Activated CD8-positive, alpha-beta T cell treated with anti-CD3 and anti-CD28 coated beads, Interleukin-2, amount 10 ng/mL, durations not matched to agents 7 days and 5 days (primary cell): ENCODE measurements at regions not wholly inside any gene's neighbourhood (a gene's known extent, or its start where the extent isn't known, plus 50 kb on each side); places are given as distances from the start of the nearest gene placed in this dataset.
"Not testable (repeated sequence)": the region's sequence is repeated elsewhere in the genome, so short reads cannot be mapped to it uniquely, and the experiment has no call there.

ENCODE experiments used
- ATAC-seq: fragments of 150-1000 bp; cut with Tn5 transposase; one replicate; pipeline ENCODE4 v1.10.0; 2021; ENCODE audit warnings: moderate library complexity
- CTCF ChIA-PET: fragments of 350-600 bp; sonication (Branson Sonifier 250); formaldehyde crosslinking; loops from one replicate; lab custom pipeline; 2021; ENCODE audit warnings: antibody characterized with exemption; lab: Charles Lee
- POLR2A ChIA-PET: fragments of 350-600 bp; sonication (Branson Sonifier 250); formaldehyde crosslinking; loops from one replicate; lab custom pipeline; 2021; ENCODE audit warnings: antibody characterized with exemption; lab: Charles Lee
- DNase-seq: peaks from one replicate; pipeline ENCODE4 v3.0.0-alpha.2; 2020
- H3K27ac Mint-ChIP-seq: one replicate; pipeline ENCODE4 v1.8.0; 2021; ENCODE audit warnings: mild to moderate bottlenecking, mixed read lengths
- H3K27me3 Mint-ChIP-seq: one replicate; pipeline ENCODE4 v1.8.0; 2021; ENCODE audit warnings: low read depth, mixed read lengths
- H3K36me3 Mint-ChIP-seq: one replicate; pipeline ENCODE4 v1.8.0; 2021; ENCODE audit warnings: low read depth, mixed read lengths
- H3K4me1 Mint-ChIP-seq: one replicate; pipeline ENCODE4 v1.8.0; 2021; ENCODE audit warnings: low read depth, mixed read lengths
- H3K4me3 Mint-ChIP-seq: one replicate; pipeline ENCODE4 v1.8.0; 2021; ENCODE audit warnings: mild to moderate bottlenecking, mixed read lengths
- H3K9me3 Mint-ChIP-seq: one replicate; pipeline ENCODE4 v1.8.0; 2022; ENCODE audit warnings: mixed read lengths; ENCODE audit not compliant: insufficient read depth

DNA sequence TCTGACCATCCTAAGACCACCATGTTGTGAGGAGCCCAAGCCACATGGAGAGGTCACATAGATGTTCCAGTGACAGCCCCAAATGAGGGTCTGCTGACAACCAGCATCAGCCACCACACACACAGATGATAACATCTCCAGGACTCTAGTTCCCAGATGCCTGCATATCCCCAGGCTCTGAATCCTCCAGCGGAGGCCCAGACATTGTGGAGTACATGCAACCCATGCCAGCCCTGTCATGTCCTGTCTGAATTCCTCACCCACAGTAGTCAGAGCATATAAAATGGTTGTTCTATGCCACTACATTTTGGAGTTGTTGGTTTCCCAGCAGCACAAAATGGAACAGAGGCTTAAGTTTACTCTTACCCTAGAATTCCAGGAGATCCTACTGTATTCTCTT is 122.0 kb upstream of the SLC35G4 start:
- H3K9me3 Mint-ChIP-seq, result no peaks in the 10 kb centered on the region
- CTCF ChIA-PET, result no interaction called here
- H3K27me3 Mint-ChIP-seq, result no peaks in the 10 kb centered on the region
- no peak overlapping the region for H3K4me3 Mint-ChIP-seq
- H3K27ac Mint-ChIP-seq, result no peak overlapping the region
- H3K4me1 Mint-ChIP-seq, result no peaks in the 10 kb centered on the region
- no peaks in the 10 kb centered on the region for H3K36me3 Mint-ChIP-seq
- ATAC-seq (no peak), DNase-seq (no peak)
- POLR2A ChIA-PET, result no interaction called here

DNA sequence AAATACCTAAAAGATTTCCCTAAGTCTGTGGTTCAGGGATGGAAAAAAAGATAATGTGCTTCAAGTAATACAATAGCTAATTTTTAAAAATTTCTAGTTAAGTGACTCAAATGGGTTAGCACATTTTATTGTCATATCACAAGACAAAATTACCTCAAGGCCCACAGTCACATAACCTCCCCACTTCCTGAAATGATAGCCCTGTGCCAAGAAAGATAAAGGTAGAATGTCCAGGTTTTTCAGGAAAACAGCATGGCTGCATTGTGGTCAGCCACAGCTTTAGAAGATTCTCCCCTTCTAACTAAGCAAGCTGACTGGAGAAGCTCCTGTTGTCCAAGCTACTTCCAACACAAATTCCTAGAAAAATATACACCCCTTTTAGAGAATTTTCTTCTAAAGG is 127.1 kb upstream of the SLC35G4 start:
- DNase-seq (no peak), ATAC-seq (no peak)
- ChIA-PET POLR2A (no interaction called here), CTCF (no interaction called here)
- no peaks in the 10 kb centered on the region for H3K27me3 Mint-ChIP-seq
- no peak overlapping the region for H3K27ac Mint-ChIP-seq
- H3K36me3 Mint-ChIP-seq, result no peaks in the 10 kb centered on the region
- H3K4me3 Mint-ChIP-seq, result no peak overlapping the region
- no peaks in the 10 kb centered on the region for H3K4me1 Mint-ChIP-seq
- no peaks in the 10 kb centered on the region for H3K9me3 Mint-ChIP-seq

GRCh38 chr18:11480692-11481091 is 128.7 kb upstream of the SLC35G4 start:
- no peaks in the 10 kb centered on the region for H3K4me1 Mint-ChIP-seq
- H3K36me3 Mint-ChIP-seq, result no peaks in the 10 kb centered on the region
- ATAC-seq (no peak), DNase-seq (no peak)
- CTCF ChIA-PET, result no interaction called here
- H3K27ac Mint-ChIP-seq, result no peak overlapping the region
- H3K27me3 Mint-ChIP-seq, result no peaks in the 10 kb centered on the region
- H3K9me3 Mint-ChIP-seq, result no peaks in the 10 kb centered on the region
- H3K4me3 Mint-ChIP-seq, result no peak overlapping the region
- POLR2A ChIA-PET, result no interaction called here

DNA sequence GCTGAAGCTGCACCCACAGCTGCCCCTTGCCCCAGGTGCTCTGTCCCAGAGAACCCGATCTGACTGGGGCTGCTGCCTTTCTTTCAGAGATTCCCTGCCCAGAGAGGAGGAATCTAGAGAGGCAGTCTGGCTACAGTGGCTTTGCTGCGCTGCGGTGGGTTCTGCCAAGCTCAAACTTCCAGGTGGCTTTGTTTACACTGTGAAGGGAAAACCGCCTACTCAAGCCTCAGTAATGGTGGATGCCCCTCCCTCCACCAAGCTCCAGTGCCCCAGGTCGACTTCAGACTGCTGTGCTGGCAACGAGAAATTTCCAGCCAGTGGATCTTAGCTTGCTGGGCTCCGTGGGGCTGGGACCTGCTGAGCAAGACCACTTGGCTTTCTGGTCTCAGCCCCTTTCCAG is 130.4 kb upstream of the SLC35G4 start:
- H3K27me3 Mint-ChIP-seq, H3K27ac Mint-ChIP-seq, POLR2A ChIA-PET, H3K9me3 Mint-ChIP-seq, H3K4me1 Mint-ChIP-seq, CTCF ChIA-PET, ATAC-seq, DNase-seq, H3K36me3 Mint-ChIP-seq, H3K4me3 Mint-ChIP-seq: not testable (repeated sequence)

DNA sequence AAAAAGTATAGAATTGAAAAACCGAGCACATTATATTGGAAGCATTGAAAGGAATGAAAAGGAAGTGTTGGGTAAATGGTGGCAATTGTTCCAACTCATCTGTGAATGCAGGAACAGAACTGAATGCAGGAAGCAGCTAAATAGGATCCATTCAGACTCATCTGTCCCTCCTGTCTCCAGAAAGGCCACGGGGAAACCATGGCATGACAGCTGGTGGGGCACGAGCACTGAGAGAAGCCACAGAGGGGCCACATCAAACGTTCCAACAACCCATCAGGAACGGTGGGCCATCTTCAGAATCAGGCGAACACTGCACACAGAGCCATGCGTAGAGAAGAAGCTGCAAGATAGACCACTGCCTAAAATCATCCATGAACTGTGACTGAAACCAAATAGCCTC is 138.5 kb upstream of the SLC35G4 start:
- Mint-ChIP-seq H3K9me3 (no peaks in the 10 kb centered on the region), H3K27me3 (no peaks in the 10 kb centered on the region), H3K27ac (no peak overlapping the region), H3K4me1 (no peaks in the 10 kb centered on the region), H3K4me3 (no peak overlapping the region), H3K36me3 (no peaks in the 10 kb centered on the region)
- ATAC-seq (no peak), DNase-seq (no peak)
- CTCF ChIA-PET, result no interaction called here
- POLR2A ChIA-PET, result no interaction called here

GRCh38 chr18:11468617-11469016 is 140.8 kb upstream of the SLC35G4 start:
- DNase-seq (no peak), ATAC-seq (no peak)
- H3K4me3 Mint-ChIP-seq, result no peak overlapping the region
- no peaks in the 10 kb centered on the region for H3K9me3 Mint-ChIP-seq
- CTCF ChIA-PET, result no interaction called here
- no peaks in the 10 kb centered on the region for H3K27me3 Mint-ChIP-seq
- H3K27ac Mint-ChIP-seq, result no peak overlapping the region
- POLR2A ChIA-PET, result no interaction called here
- no peaks in the 10 kb centered on the region for H3K36me3 Mint-ChIP-seq
- H3K4me1 Mint-ChIP-seq, result no peaks in the 10 kb centered on the region

DNA sequence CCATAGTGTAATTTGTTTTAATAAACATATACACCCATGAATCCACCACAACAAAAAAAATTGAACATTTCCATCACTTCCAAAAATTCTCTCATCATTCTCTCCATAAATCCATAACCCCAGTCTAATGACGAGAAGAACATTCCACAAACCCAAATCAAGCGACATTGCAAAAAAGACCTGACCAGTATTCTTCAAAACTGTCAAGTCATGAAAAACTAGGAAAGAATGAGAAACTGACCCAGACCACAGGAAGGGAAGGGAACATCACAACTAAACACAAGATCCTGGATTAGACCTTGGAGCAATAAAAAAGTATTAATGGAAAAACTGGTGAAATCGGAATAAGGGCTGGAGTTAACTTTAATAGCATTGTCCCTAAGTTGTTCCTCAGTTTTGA is 141.3 kb upstream of the SLC35G4 start:
- Mint-ChIP-seq H3K27me3 (no peaks in the 10 kb centered on the region), H3K36me3 (no peaks in the 10 kb centered on the region)
- POLR2A ChIA-PET, result no interaction called here

DNA sequence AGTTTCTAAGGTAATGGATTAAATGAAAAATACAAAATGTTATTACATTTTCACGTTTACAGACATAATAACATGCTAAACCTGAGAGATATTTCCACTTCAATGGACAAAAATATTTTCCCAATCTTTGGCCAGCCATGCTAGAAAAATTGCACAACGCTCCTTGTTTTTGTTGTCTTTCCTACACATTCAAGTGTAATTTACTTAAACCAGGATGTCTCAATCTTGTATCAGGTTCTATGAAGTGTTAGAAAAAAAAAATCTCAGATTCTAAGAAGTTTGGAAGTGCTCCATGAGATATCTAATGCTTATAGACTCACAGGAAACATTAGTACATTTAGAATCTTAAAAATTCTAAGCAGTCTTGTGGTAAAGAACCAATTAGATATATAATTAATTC is 141.8 kb upstream of the SLC35G4 start:
- no peak for ATAC-seq
- Mint-ChIP-seq H3K27me3 (no peaks in the 10 kb centered on the region), H3K9me3 (no peaks in the 10 kb centered on the region), H3K27ac (no peak overlapping the region), H3K36me3 (no peaks in the 10 kb centered on the region), H3K4me1 (no peaks in the 10 kb centered on the region), H3K4me3 (no peak overlapping the region)
- POLR2A ChIA-PET, result no interaction called here
- DNase-seq, result no peak
- CTCF ChIA-PET, result no interaction called here

More for the DNA sequence above, 141.3 kb upstream of the SLC35G4 start:
- no peak for DNase-seq
- Mint-ChIP-seq H3K4me3 (no peak overlapping the region), H3K27ac (no peak overlapping the region), H3K9me3 (no peaks in the 10 kb centered on the region), H3K4me1 (no peaks in the 10 kb centered on the region)
- ATAC-seq, result no peak
- CTCF ChIA-PET, result no interaction called here

DNA sequence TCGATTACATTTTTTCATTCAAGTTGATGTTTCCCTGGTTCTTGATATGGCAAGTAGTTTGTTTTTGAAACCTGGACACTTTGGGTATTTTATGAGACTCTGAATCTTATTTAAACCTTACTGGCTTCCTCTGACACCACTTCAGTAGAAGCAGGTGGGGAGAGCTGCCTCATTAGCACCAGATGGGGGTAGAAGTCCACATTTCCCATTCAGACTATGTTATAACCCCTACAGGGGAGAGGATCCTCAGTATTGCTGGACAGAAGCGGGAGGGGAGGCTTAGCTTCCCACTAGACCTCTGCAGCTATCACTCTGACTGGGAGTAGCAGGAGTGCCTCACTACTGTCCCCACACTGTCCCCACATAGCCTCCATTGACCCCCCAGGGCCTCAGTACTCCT is 145.3 kb upstream of the SLC35G4 start:
- H3K27ac Mint-ChIP-seq, result no peak overlapping the region
- POLR2A ChIA-PET, result no interaction called here
- no peaks in the 10 kb centered on the region for H3K36me3 Mint-ChIP-seq
- ATAC-seq (no peak), DNase-seq (no peak)
- H3K27me3 Mint-ChIP-seq, result no peaks in the 10 kb centered on the region
- H3K4me1 Mint-ChIP-seq, result no peaks in the 10 kb centered on the region
- H3K4me3 Mint-ChIP-seq, result no peak overlapping the region
- H3K9me3 Mint-ChIP-seq, result no peaks in the 10 kb centered on the region
- CTCF ChIA-PET, result no interaction called here

DNA sequence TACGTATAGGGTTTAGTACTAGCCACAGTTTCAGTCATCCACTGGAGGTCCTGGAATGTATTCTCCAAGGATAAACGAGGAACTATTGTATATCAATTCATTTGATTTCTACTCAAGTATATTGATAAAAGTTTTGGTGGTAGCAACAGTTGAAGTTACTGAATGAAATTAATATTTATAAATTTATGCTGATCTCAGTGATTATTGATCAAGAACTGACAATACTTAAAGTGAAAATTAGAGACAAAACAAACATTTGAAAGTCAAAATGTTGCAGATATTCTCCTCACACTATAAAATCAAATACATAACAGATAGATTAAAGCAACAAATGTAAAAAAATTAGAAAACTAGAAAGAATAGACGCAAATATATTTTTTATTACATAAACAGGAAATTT is 150.9 kb upstream of the SLC35G4 start:
- no peaks in the 10 kb centered on the region for H3K36me3 Mint-ChIP-seq

DNA sequence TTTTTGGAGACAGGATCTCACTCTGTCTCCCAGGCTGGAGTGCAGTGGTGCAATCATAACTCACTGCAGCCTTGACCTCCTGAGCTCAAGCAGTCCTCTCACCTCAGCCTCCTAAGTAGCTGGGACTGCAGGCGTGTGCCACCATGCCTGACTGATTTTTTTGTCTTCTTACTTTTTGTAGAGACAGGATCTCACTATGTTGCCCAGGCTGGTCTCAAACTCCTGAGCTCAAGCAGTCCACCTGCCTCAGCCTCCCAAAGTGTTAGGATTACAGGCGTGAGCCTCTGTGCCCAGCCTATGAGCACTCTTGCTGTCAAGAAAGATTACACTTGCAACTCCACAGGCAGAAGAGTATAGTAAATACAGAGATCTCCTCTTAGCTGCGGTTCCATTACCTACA is 151.5 kb upstream of the SLC35G4 start:
- CTCF ChIA-PET, H3K36me3 Mint-ChIP-seq, POLR2A ChIA-PET, ATAC-seq, H3K9me3 Mint-ChIP-seq, H3K27ac Mint-ChIP-seq, H3K4me3 Mint-ChIP-seq, H3K4me1 Mint-ChIP-seq, DNase-seq, H3K27me3 Mint-ChIP-seq: not testable (repeated sequence)

More for the DNA sequence above, 150.9 kb upstream of the SLC35G4 start:
- POLR2A ChIA-PET, result no interaction called here
- no peak for ATAC-seq
- no peak overlapping the region for H3K4me3 Mint-ChIP-seq
- H3K27me3 Mint-ChIP-seq, result no peaks in the 10 kb centered on the region
- CTCF ChIA-PET, result no interaction called here
- H3K4me1 Mint-ChIP-seq, result no peaks in the 10 kb centered on the region
- DNase-seq, result no peak
- H3K9me3 Mint-ChIP-seq, result no peaks in the 10 kb centered on the region
- H3K27ac Mint-ChIP-seq, result no peak overlapping the region

DNA sequence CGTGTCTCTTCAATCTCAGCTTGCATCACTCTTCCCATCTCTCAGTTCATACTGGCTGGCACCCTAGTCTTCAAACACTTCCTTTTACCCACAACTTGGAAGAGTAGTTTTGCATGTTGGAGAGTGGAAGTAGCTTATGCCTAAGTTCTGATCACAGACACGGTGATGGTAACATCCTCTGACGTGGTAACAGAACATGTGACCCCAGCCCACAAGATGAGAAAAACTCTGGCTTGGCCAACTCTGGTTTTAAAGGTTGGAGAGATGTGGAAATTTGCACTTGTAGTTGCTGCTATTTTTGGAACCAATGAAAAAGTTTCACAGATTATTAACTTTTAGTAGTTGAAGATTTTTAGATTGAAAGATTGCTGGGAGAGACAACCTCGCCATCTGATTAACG is 155.4 kb upstream of the SLC35G4 start:
- ChIA-PET POLR2A (no interaction called here), CTCF (no interaction called here)
- DNase-seq (no peak), ATAC-seq (no peak)
- Mint-ChIP-seq H3K4me3 (no peak overlapping the region), H3K27me3 (no peaks in the 10 kb centered on the region), H3K4me1 (no peaks in the 10 kb centered on the region), H3K27ac (no peak overlapping the region), H3K9me3 (no peaks in the 10 kb centered on the region), H3K36me3 (no peaks in the 10 kb centered on the region)

- H3K4me3 Mint-ChIP-seq, POLR2A ChIA-PET, DNase-seq: not testable (repeated sequence)
These were observed 165.2 kb upstream of the SLC35G4 start for GRCh38 chr18:11444169-11444568.

More at GRCh38 chr18:11444169-11444568, 165.2 kb upstream of the SLC35G4 start:
- H3K36me3 Mint-ChIP-seq, H3K27me3 Mint-ChIP-seq, H3K4me1 Mint-ChIP-seq, CTCF ChIA-PET, ATAC-seq, H3K9me3 Mint-ChIP-seq, H3K27ac Mint-ChIP-seq: not testable (repeated sequence)
